Liver (tissue), 8 donors: ENCODE measurements at regions not wholly inside any gene's neighbourhood (a gene's known extent, or its start where the extent isn't known, plus 50 kb on each side); places are given as distances from the start of the nearest gene placed in this dataset.

Source experiments
- DNase-seq: peaks from one replicate; pipeline ENCODE4 v3.0.0-alpha.2; 2017; ENCODE audit warnings: low spot score
- H3K27ac ChIP-seq, 2 donors: one replicate each; pipeline ENCODE4 v1.7.0; 2013; ENCODE audit warnings: inconsistent platforms in 2 of 2, low read length in 2 of 2, control low read depth in 1 of 2, low read depth in 1 of 2, mild to moderate bottlenecking in 1 of 2
- H3K27me3 ChIP-seq, 4 donors: one replicate each; pipeline versions ENCODE4 v1.6.1 to v1.7.0; 2013; ENCODE audit warnings: low read length in 3 of 4, inconsistent platforms in 1 of 4, mild to moderate bottlenecking in 1 of 4, moderate library complexity in 1 of 4; ENCODE audit not compliant: control insufficient read depth in 4 of 4, insufficient read depth in 4 of 4
- H3K36me3 ChIP-seq, 4 donors: one replicate each; pipeline versions ENCODE4 v1.6.1 to v1.7.0; 2013; ENCODE audit warnings: low read length in 3 of 4, mild to moderate bottlenecking in 3 of 4, low read depth in 1 of 4, moderate library complexity in 1 of 4; ENCODE audit not compliant: control insufficient read depth in 4 of 4, insufficient read depth in 3 of 4
- H3K4me1 ChIP-seq, 4 donors: one replicate each; pipeline versions ENCODE4 v1.6.1 to v1.7.0; 2013; ENCODE audit warnings: low read length in 3 of 4, mild to moderate bottlenecking in 3 of 4, moderate library complexity in 1 of 4; ENCODE audit not compliant: control insufficient read depth in 4 of 4, insufficient read depth in 4 of 4
- H3K4me3 ChIP-seq, 3 donors: one replicate each; pipeline versions ENCODE4 v1.6.1 to v1.7.0; 2013; ENCODE audit warnings: low read length in 3 of 3, control low read depth in 1 of 3, low read depth in 1 of 3, mild to moderate bottlenecking in 1 of 3
- H3K9ac ChIP-seq, 2 donors: one replicate each; pipeline ENCODE4 v1.7.0; 2013; ENCODE audit warnings: low read length in 2 of 2, mild to moderate bottlenecking in 2 of 2, moderate library complexity in 2 of 2, control low read depth in 1 of 2, low read depth in 1 of 2
- H3K9me3 ChIP-seq, 4 donors: one replicate each; pipeline versions ENCODE4 v1.6.1 to v1.7.0; 2013; ENCODE audit warnings: low read length in 3 of 4; ENCODE audit not compliant: control insufficient read depth in 4 of 4
- ATF3 ChIP-seq: IDR thresholded peaks from 2 replicates; pipeline ENCODE4 v1.6.1; 2016; ENCODE audit warnings: antibody characterized with exemption
- FOXA1 ChIP-seq: IDR thresholded peaks from 2 replicates; pipeline ENCODE4 v1.6.1; 2016; ENCODE audit warnings: antibody characterized with exemption
- FOXA2 ChIP-seq: IDR thresholded peaks from 2 replicates; pipeline ENCODE4 v1.6.1; 2016; ENCODE audit warnings: antibody characterized with exemption
- GABPA ChIP-seq, 2 donors: IDR thresholded peaks in 1 of 2; conservative IDR thresholded peaks in 1 of 2; 2 replicates each; pipeline ENCODE4 v1.6.1; 2016; ENCODE audit warnings: antibody characterized with exemption in 2 of 2, mild to moderate bottlenecking in 1 of 2, moderate library complexity in 1 of 2
- HNF4A ChIP-seq, 2 donors: conservative IDR thresholded peaks; 2 replicates each; pipeline ENCODE4 v1.6.1; 2016; ENCODE audit warnings: antibody characterized with exemption in 2 of 2, mild to moderate bottlenecking in 2 of 2
- JUND ChIP-seq, 2 donors: IDR thresholded peaks; 2 replicates each; pipeline ENCODE4 v1.6.1; 2016; ENCODE audit warnings: antibody characterized with exemption in 2 of 2
- MAX ChIP-seq: IDR thresholded peaks from 2 replicates; pipeline ENCODE4 v1.6.1; 2016; ENCODE audit warnings: antibody characterized with exemption
- NR2F2 ChIP-seq: IDR thresholded peaks from 2 replicates; pipeline ENCODE4 v1.6.1; 2016; ENCODE audit warnings: antibody characterized with exemption
- RAD21 ChIP-seq, 2 donors: IDR thresholded peaks; 2 replicates each; pipeline ENCODE4 v1.6.1; 2016; ENCODE audit warnings: antibody characterized with exemption in 2 of 2, mild to moderate bottlenecking in 2 of 2
- REST ChIP-seq: IDR thresholded peaks from 2 replicates; pipeline ENCODE4 v1.6.1; 2016; ENCODE audit warnings: antibody characterized with exemption, mild to moderate bottlenecking
- RXRA ChIP-seq, 2 donors: IDR thresholded peaks; 2 replicates each; pipeline ENCODE4 v1.6.1; 2017 to 2018; ENCODE audit warnings: antibody characterized with exemption in 2 of 2, mild to moderate bottlenecking in 1 of 2
- SP1 ChIP-seq: IDR thresholded peaks from 2 replicates; pipeline ENCODE4 v1.6.1; 2018; ENCODE audit warnings: antibody characterized with exemption, mild to moderate bottlenecking
- TAF1 ChIP-seq: conservative IDR thresholded peaks from 2 replicates; pipeline ENCODE4 v1.6.1; 2016; ENCODE audit warnings: antibody characterized with exemption, mild to moderate bottlenecking
- YY1 ChIP-seq: IDR thresholded peaks from 2 replicates; pipeline ENCODE4 v1.6.1; 2016; ENCODE audit warnings: antibody characterized with exemption, mild to moderate bottlenecking
- ZBTB33 ChIP-seq: IDR thresholded peaks from 2 replicates; pipeline ENCODE4 v1.6.1; 2016; ENCODE audit warnings: antibody characterized with exemption
- WGBS: extraction: QIAGEN DNeasy Blood & Tissue Kit; methylation state at CpG from one replicate; pipeline ENCODE4 v1.1.7; 2013; 5-methylcytosine and 5-hydroxymethylcytosine counted together
- TF ChIP-seq, protein P1 (sequence below): fragments of 150-350 bp; IDR thresholded peaks from 2 replicates; pipeline ENCODE4 v1.5.1; 2017; ENCODE audit warnings: improper control_type of control experiment, low read depth, low read length; ENCODE audit not compliant: missing input control
- donor health status: healthy.
- donor health status: healthy.
- donor health status: healthy.
- donor health status: healthy.
- donor health status: healthy.

DNA sequence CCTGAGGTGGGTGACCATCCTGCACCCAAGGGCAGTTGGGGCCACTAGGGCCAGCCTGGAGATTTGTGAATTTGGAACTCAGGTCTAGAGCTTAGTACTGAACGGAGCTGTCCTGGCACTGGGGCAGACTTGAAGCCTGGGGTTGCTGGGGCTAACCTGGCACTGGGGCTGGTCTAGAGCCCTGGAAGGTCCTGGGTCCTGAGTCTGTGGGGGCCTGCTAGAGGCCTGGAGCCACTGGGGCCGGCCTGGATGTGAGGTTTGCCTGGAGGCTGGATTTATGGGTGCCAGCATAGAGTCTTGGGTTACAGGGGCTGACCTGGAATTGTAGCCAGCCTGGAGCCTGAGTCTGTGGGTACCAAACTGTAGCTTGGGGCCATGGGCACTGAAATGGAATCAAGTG lies 1216.9 kb downstream of the CDH11 start (continued):
- no peak for TF ChIP-seq REST
- TF ChIP-seq GABPA (IDR thresholded peaks at IDR 0.05 in 1 of 2, conservative IDR thresholded peaks at IDR 0.05 in 1 of 2) = no peak
- TF ChIP-seq NR2F2 = no peak
- TF ChIP-seq HNF4A (conservative IDR thresholded peaks at IDR 0.05) = no peak
- TF ChIP-seq FOXA1 = no peak
- TF ChIP-seq FOXA2 = no peak
- no peak for TF ChIP-seq RXRA (IDR thresholded peaks at IDR 0.05)
- TF ChIP-seq SP1 = no peak
- TF ChIP-seq TAF1 = no peak
- TF ChIP-seq JUND (IDR thresholded peaks at IDR 0.05) = no peak
- TF ChIP-seq ATF3 = no peak
- no peak for TF ChIP-seq MAX

DNA sequence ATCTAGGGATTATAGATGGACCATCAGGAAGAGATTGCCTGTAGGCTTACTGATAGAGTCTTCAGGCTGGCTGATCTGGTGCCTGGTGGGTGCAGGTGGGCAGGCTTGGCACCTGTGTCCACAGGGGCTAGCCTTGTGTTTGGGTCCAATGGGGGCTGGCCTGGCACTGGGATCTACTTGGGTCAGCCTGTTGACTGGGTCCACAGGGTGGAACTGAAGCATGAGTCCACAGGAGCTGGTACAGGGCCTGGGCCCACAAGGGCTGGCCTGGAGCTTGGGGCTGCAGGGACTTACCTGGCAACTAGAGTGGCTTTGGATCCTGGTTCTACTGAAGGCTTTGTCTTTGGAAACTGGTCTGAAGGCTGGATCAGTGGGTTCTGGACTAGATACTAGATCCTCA lies 1217.7 kb downstream of the CDH11 start:
- Histone ChIP-seq H3K27ac (no peak overlapping the region), H3K4me3 (no peak overlapping the region), H3K4me1 (no peaks in the 10 kb centered on the region), H3K9me3 (no peaks in the 10 kb centered on the region), H3K9ac (no peak overlapping the region), H3K36me3 (no peaks in the 10 kb centered on the region), H3K27me3 (no peaks in the 10 kb centered on the region)
- no peak for TF ChIP-seq HNF4A (conservative IDR thresholded peaks at IDR 0.05)
- no peak for TF ChIP-seq RAD21 (IDR thresholded peaks at IDR 0.05)
- TF ChIP-seq, protein P1, sequence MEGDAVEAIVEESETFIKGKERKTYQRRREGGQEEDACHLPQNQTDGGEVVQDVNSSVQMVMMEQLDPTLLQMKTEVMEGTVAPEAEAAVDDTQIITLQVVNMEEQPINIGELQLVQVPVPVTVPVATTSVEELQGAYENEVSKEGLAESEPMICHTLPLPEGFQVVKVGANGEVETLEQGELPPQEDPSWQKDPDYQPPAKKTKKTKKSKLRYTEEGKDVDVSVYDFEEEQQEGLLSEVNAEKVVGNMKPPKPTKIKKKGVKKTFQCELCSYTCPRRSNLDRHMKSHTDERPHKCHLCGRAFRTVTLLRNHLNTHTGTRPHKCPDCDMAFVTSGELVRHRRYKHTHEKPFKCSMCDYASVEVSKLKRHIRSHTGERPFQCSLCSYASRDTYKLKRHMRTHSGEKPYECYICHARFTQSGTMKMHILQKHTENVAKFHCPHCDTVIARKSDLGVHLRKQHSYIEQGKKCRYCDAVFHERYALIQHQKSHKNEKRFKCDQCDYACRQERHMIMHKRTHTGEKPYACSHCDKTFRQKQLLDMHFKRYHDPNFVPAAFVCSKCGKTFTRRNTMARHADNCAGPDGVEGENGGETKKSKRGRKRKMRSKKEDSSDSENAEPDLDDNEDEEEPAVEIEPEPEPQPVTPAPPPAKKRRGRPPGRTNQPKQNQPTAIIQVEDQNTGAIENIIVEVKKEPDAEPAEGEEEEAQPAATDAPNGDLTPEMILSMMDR = no peak
- no peak for TF ChIP-seq RXRA (IDR thresholded peaks at IDR 0.05)
- no peak for TF ChIP-seq ATF3
- no peak for TF ChIP-seq NR2F2
- TF ChIP-seq FOXA1 = no peak
- DNase-seq = no peak

GRCh38 chr16:63896383-63897109 lies 1225.3 kb downstream of the CDH11 start:
- no peak for DNase-seq
- H3K27ac ChIP-seq = no peak overlapping the region
- H3K9ac ChIP-seq = no peak overlapping the region
- no peak overlapping the region for H3K4me3 ChIP-seq
- no peak for TF ChIP-seq NR2F2
- TF ChIP-seq, protein P1 = no peak
- no peak for TF ChIP-seq FOXA2
- TF ChIP-seq HNF4A (conservative IDR thresholded peaks at IDR 0.05) = no peak
- no peak for TF ChIP-seq JUND (IDR thresholded peaks at IDR 0.05)
- no peak for TF ChIP-seq YY1
- no peak for TF ChIP-seq ZBTB33
- no peak for TF ChIP-seq RAD21 (IDR thresholded peaks at IDR 0.05)
- no peak for TF ChIP-seq GABPA (IDR thresholded peaks at IDR 0.05 in 1 of 2, conservative IDR thresholded peaks at IDR 0.05 in 1 of 2)
- H3K9me3 ChIP-seq = no peaks in the 10 kb centered on the region
- H3K4me1 ChIP-seq = no peaks in the 10 kb centered on the region
- H3K27me3 ChIP-seq = no peaks in the 10 kb centered on the region
- H3K36me3 ChIP-seq = no peaks in the 10 kb centered on the region
- WGBS = 69% methylated on average over 2 of the region's 2 CpGs
